Breast epithelium (tissue), 4 donors: ENCODE measurements at regions not wholly inside any gene's neighbourhood (a gene's known extent, or its start where the extent isn't known, plus 50 kb on each side); places are given as distances from the start of the nearest gene placed in this dataset.
"Not testable (repeated sequence)": the region's sequence is repeated elsewhere in the genome, so short reads cannot be mapped to it uniquely, and the experiment has no call there.

Experiments used
- DNase-seq, 2 donors: peaks; one replicate each; pipeline ENCODE4 v3.0.0-alpha.2; 2019; ENCODE audit warnings: low spot score in 2 of 2
- H3K27ac ChIP-seq, 2 donors: fragments of 200-600 bp; sonication (generic) in 1 of 2; one replicate each; pipeline ENCODE4 v1.5.1; 2016 to 2019; ENCODE audit warnings: mild to moderate bottlenecking in 1 of 2
- H3K27me3 ChIP-seq, 2 donors: fragments of 200-600 bp; sonication (generic) in 1 of 2; one replicate each; pipeline versions ENCODE4 v1.5.1 to v1.6.0; 2017 to 2019; ENCODE audit warnings: control low read depth in 1 of 2, mild to moderate bottlenecking in 1 of 2
- H3K36me3 ChIP-seq: fragments of 200-600 bp; one replicate; pipeline ENCODE4 v1.5.1; 2019
- H3K4me1 ChIP-seq, 2 donors: fragments of 200-600 bp; sonication (generic); one replicate each; pipeline ENCODE4 v1.5.1; 2016 to 2019; ENCODE audit warnings: control low read depth in 1 of 2
- H3K4me3 ChIP-seq, 3 donors: fragments of 200-600 bp; sonication (generic); 1 replicate in 2 of 3; 2 replicates in 1 of 3; pipeline ENCODE4 v1.5.1; 2016 to 2019; ENCODE audit warnings: mild to moderate bottlenecking in 3 of 3, moderate library complexity in 2 of 3
- H3K9me3 ChIP-seq, 2 donors: fragments of 200-600 bp; sonication (generic) in 1 of 2; one replicate each; pipeline ENCODE4 v1.5.1; 2016 to 2019; ENCODE audit warnings: control low read depth in 1 of 2
- CTCF ChIP-seq, 3 donors: fragments of 450-650 bp; IDR thresholded peaks; one replicate each; pipeline ENCODE4 v1.5.1; 2016 to 2017; ENCODE audit warnings: antibody characterized with exemption in 3 of 3, mild to moderate bottlenecking in 3 of 3, moderate library complexity in 3 of 3
- POLR2A ChIP-seq: fragments of 450-650 bp; IDR thresholded peaks from one replicate; pipeline ENCODE4 v1.6.1; 2016; ENCODE audit warnings: antibody characterized with exemption, mild to moderate bottlenecking, moderate library complexity
- POLR2AphosphoS5 ChIP-seq, 3 donors: sonication (generic); formaldehyde crosslinking; IDR thresholded peaks; one replicate each; pipeline ENCODE4 v1.6.1; 2017; ENCODE audit warnings: antibody characterized with exemption in 3 of 3
- intact Hi-C: fragments of 100-400 bp; cut with DNase I; formaldehyde crosslinking; loops from one replicate; pipeline ENCODE4 v1.15.1; 2023; ENCODE audit warnings: low total_unique reads

- H3K4me3 ChIP-seq, result no peak overlapping the region
- DNase-seq, result no peak
- H3K27me3 ChIP-seq, result no peaks in the 10 kb centered on the region
- H3K27ac ChIP-seq, result no peak overlapping the region
- no peaks in the 10 kb centered on the region for H3K36me3 ChIP-seq
- H3K4me1 ChIP-seq, result peaks cover 0 to 3% of the 10 kb centered on the region in 2 donors
- H3K9me3 ChIP-seq, result peaks cover 10 to 18% of the 10 kb centered on the region in 2 donors
- no peak for TF ChIP-seq POLR2AphosphoS5 (IDR thresholded peaks at IDR 0.05)
- TF ChIP-seq POLR2A, result no peak
- TF ChIP-seq CTCF (IDR thresholded peaks at IDR 0.05), result no peak
- intact Hi-C loops, result loop anchor here (5.0 kb wide), 1 partner anchor 1073 kb away; no protein-coding TSS in a partner anchor
These were observed 254.2 kb downstream of the ERMARD start for GRCh38 chr6:170005665-170006064.

GRCh38 chr6:170004585-170005210, 253.3 kb downstream of the ERMARD start:
- DNase-seq, result no peak
- Histone ChIP-seq H3K9me3 (peaks cover 10 to 18% of the 10 kb centered on the region in 2 donors), H3K27ac (no peak overlapping the region), H3K27me3 (no peaks in the 10 kb centered on the region), H3K36me3 (no peaks in the 10 kb centered on the region), H3K4me1 (no peaks in the 10 kb centered on the region), H3K4me3 (no peak overlapping the region)
- intact Hi-C loops, result loop anchor here (5.0 kb wide), 1 partner anchor 1072 kb away; no protein-coding TSS in a partner anchor
- TF ChIP-seq CTCF (IDR thresholded peaks at IDR 0.05), result no peak
- TF ChIP-seq POLR2AphosphoS5 (IDR thresholded peaks at IDR 0.05), result no peak
- TF ChIP-seq POLR2A, result no peak

GRCh38 chr6:170003451-170004160, 252.2 kb downstream of the ERMARD start:
- DNase-seq, result no peak
- no peak for TF ChIP-seq CTCF (IDR thresholded peaks at IDR 0.05)
- intact Hi-C loops, result no loop called here

DNA sequence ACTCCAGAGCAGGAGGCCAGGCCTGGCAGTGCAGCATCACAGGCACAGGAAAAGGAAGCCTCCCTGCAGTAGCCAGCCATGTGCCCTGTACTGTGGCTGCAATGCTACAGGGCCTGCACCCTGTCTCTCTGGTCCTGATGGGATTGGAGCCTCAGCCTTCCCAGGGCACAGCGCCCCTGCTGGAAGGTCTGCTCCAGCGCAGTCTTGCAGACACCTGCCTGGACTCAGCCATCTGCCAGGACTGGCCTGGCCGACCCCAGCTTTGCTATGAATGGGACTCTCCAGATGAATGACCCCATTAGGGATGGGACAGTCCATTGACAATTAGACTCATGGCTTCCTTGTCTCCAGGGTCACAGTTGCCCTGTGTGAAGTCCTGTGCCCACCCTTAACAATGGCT, 251.6 kb downstream of the ERMARD start:
- Histone ChIP-seq H3K27ac (no peak overlapping the region), H3K4me1 (no peaks in the 10 kb centered on the region), H3K9me3 (peaks cover 10 to 18% of the 10 kb centered on the region in 2 donors), H3K4me3 (no peak overlapping the region), H3K27me3 (no peaks in the 10 kb centered on the region), H3K36me3 (no peaks in the 10 kb centered on the region)
- no peak for TF ChIP-seq CTCF (IDR thresholded peaks at IDR 0.05)
- TF ChIP-seq POLR2A, result no peak
- DNase-seq, result no peak
- intact Hi-C loops, result no loop called here

More at GRCh38 chr6:170003451-170004160, 252.2 kb downstream of the ERMARD start:
- Histone ChIP-seq H3K27me3 (no peaks in the 10 kb centered on the region), H3K27ac (no peak overlapping the region), H3K4me3 (no peak overlapping the region), H3K36me3 (no peaks in the 10 kb centered on the region), H3K9me3 (peaks cover 10 to 18% of the 10 kb centered on the region in 2 donors), H3K4me1 (no peaks in the 10 kb centered on the region)

DNA sequence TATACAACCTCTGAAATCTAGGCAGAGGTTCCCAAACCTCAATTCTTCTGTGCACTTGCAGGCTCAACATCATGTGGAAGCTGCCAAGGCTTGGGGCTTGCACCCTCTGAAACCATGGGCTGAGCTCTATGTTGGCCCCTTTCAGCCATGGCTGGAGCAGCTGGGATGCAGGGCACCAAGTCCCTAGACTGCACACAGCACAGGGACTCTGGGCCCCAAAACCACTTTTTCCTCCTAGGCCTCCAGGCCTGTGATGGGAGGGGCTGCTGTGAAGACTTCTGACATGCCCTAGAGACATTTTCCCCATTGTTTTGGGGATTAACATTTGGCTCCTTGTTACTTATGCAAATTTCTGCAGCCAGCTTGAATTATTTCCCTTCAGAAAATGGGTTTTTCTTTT, 250.4 kb downstream of the ERMARD start:
- intact Hi-C loops, H3K27me3 ChIP-seq, H3K4me3 ChIP-seq, DNase-seq, H3K27ac ChIP-seq, H3K4me1 ChIP-seq, H3K36me3 ChIP-seq: not testable (repeated sequence)
- peaks cover 10 to 18% of the 10 kb centered on the region in 2 donors for H3K9me3 ChIP-seq
